WTC11 (cell line): ENCODE measurements at regions not wholly inside any gene's neighbourhood (a gene's known extent, or its start where the extent isn't known, plus 50 kb on each side); places are given as distances from the start of the nearest gene placed in this dataset.

Experiments
- ATAC-seq: fragments of 200-7000 bp; cut with Tn5 transposase; 2 replicates; pipeline ENCODE4 v1.10.0; 2021; ENCODE audit warnings: mild to moderate bottlenecking, moderate library complexity
- CTCF ChIA-PET: fragments of 300-600 bp; sonication (Branson Sonifier 250); formaldehyde crosslinking; loops from one replicate; lab custom pipeline; 2021; ENCODE audit warnings: antibody characterized with exemption; lab: Charles Lee
- POLR2A ChIA-PET: fragments of 350-600 bp; sonication (Branson Sonifier 250); formaldehyde crosslinking; loops from one replicate; lab custom pipeline; 2021; ENCODE audit warnings: antibody characterized with exemption; lab: Charles Lee
- DNase-seq: peaks from one replicate; pipeline ENCODE4 v3.0.0; 2021; ENCODE audit warnings: low spot score
- H3K27ac Mint-ChIP-seq: 2 replicates; pipeline ENCODE4 v1.8.0; 2021; ENCODE audit warnings: mixed read lengths
- H3K27me3 Mint-ChIP-seq: 2 replicates; pipeline ENCODE4 v1.8.0; 2021; ENCODE audit warnings: low read depth, mild to moderate bottlenecking, moderate library complexity, mixed read lengths
- H3K36me3 Mint-ChIP-seq: 2 replicates; pipeline ENCODE4 v1.8.0; 2021; ENCODE audit warnings: mixed read lengths
- H3K4me1 Mint-ChIP-seq: 2 replicates; pipeline ENCODE4 v1.8.0; 2022; ENCODE audit warnings: mixed read lengths
- H3K4me3 Mint-ChIP-seq: 2 replicates; pipeline ENCODE4 v1.8.0; 2021; ENCODE audit warnings: mild to moderate bottlenecking, moderate library complexity, mixed read lengths
- H3K9me3 Mint-ChIP-seq: 2 replicates; pipeline ENCODE4 v1.8.0; 2021; ENCODE audit warnings: mixed read lengths
- ATF6 ChIP-seq: sonication (generic); formaldehyde crosslinking; IDR thresholded peaks from 2 replicates; pipeline ENCODE4 v1.8.1; 2023; ENCODE audit warnings: mild to moderate bottlenecking, missing genetic modification reagents
- E2F1 ChIP-seq: sonication (generic); formaldehyde crosslinking; IDR thresholded peaks from 2 replicates; pipeline ENCODE4 v1.8.0; 2022; ENCODE audit warnings: mild to moderate bottlenecking, missing genetic modification reagents
- E2F5 ChIP-seq: sonication (generic); formaldehyde crosslinking; IDR thresholded peaks from 2 replicates; pipeline ENCODE4 v1.8.1; 2022; ENCODE audit warnings: mild to moderate bottlenecking, moderate library complexity, missing genetic modification reagents
- EMX1 ChIP-seq: fragments of 250-450 bp; sonication (Bioruptor Pico); IDR thresholded peaks from 2 replicates; pipeline ENCODE4 v1.8.0; 2021; ENCODE audit warnings: mild to moderate bottlenecking
- KAT7 ChIP-seq: sonication (generic); formaldehyde crosslinking; IDR thresholded peaks from 2 replicates; pipeline ENCODE4 v1.8.1; 2023; ENCODE audit warnings: missing genetic modification reagents, mild to moderate bottlenecking, borderline replicate concordance
- MXD4 ChIP-seq: fragments of 250-450 bp; sonication (Bioruptor Pico); IDR thresholded peaks from 2 replicates; pipeline ENCODE4 v1.8.0; 2021; ENCODE audit warnings: mild to moderate bottlenecking, moderate library complexity, borderline replicate concordance
- PREB ChIP-seq: sonication (generic); formaldehyde crosslinking; IDR thresholded peaks from 2 replicates; pipeline ENCODE4 v1.8.1; 2022; ENCODE audit warnings: mild to moderate bottlenecking, missing genetic modification reagents, moderate library complexity, borderline replicate concordance
- TCF7 ChIP-seq: sonication (generic); formaldehyde crosslinking; IDR thresholded peaks from 2 replicates; pipeline ENCODE4 v1.8.0; 2022; ENCODE audit warnings: mild to moderate bottlenecking, low read depth, missing genetic modification reagents, moderate library complexity
- TEAD4 ChIP-seq: sonication (generic); formaldehyde crosslinking; IDR thresholded peaks from 2 replicates; pipeline ENCODE4 v1.8.0; 2022; ENCODE audit warnings: mild to moderate bottlenecking, missing genetic modification reagents
- USF1 ChIP-seq: sonication (generic); formaldehyde crosslinking; IDR thresholded peaks from 2 replicates; pipeline ENCODE4 v1.8.0; 2022; ENCODE audit warnings: mild to moderate bottlenecking, missing genetic modification reagents
- ZNF121 ChIP-seq: sonication (generic); formaldehyde crosslinking; IDR thresholded peaks from 2 replicates; pipeline ENCODE4 v1.8.0; 2023; ENCODE audit warnings: missing genetic modification reagents
- ZNF263 ChIP-seq: sonication (generic); formaldehyde crosslinking; IDR thresholded peaks from 2 replicates; pipeline ENCODE4 v1.8.1; 2022; ENCODE audit warnings: low read depth, mild to moderate bottlenecking, moderate library complexity, missing genetic modification reagents
- ZNF512 ChIP-seq: sonication (generic); formaldehyde crosslinking; IDR thresholded peaks from 2 replicates; pipeline ENCODE4 v1.8.1; 2022; ENCODE audit warnings: missing genetic modification reagents, borderline replicate concordance
- ZNF532 ChIP-seq: fragments of 250-450 bp; sonication (Bioruptor Pico); IDR thresholded peaks from 2 replicates; pipeline ENCODE4 v1.9.0; 2021; ENCODE audit warnings: mild to moderate bottlenecking, borderline replicate concordance

GRCh38 chr10:125473143-125473793, 209.7 kb downstream of the TEX36 start:
- CTCF ChIA-PET, result interaction anchor here (1.6 kb wide), 1 partner anchor 25 kb away, joined by 5 read pairs; no protein-coding TSS in a partner anchor
- no peaks in the 10 kb centered on the region for H3K27me3 Mint-ChIP-seq
- ATAC-seq, result no peak

GRCh38 chr10:125472010-125472607, 210.9 kb downstream of the TEX36 start:
- H3K27ac Mint-ChIP-seq, result no peak overlapping the region
- CTCF ChIA-PET, result no interaction called here
- no peaks in the 10 kb centered on the region for H3K36me3 Mint-ChIP-seq
- ATAC-seq, result no peak
- no peak for DNase-seq
- H3K4me1 Mint-ChIP-seq, result no peaks in the 10 kb centered on the region
- no peaks in the 10 kb centered on the region for H3K9me3 Mint-ChIP-seq
- no peaks in the 10 kb centered on the region for H3K27me3 Mint-ChIP-seq
- POLR2A ChIA-PET, result no interaction called here
- H3K4me3 Mint-ChIP-seq, result no peak overlapping the region
- TF ChIP-seq TEAD4 (CRISPR knock-in tag), result no peak
- no peak for TF ChIP-seq PREB (CRISPR knock-in tag)
- no peak for TF ChIP-seq ZNF532 (CRISPR knock-in tag)
- TF ChIP-seq ZNF263 (CRISPR knock-in tag), result no peak
- no peak for TF ChIP-seq KAT7 (CRISPR knock-in tag)
- no peak for TF ChIP-seq MXD4 (CRISPR knock-in tag)
- TF ChIP-seq E2F5 (CRISPR knock-in tag), result no peak
- TF ChIP-seq EMX1 (CRISPR knock-in tag), result no peak
- no peak for TF ChIP-seq ZNF121 (CRISPR knock-in tag)
- no peak for TF ChIP-seq USF1 (CRISPR knock-in tag)

More at GRCh38 chr10:125473143-125473793, 209.7 kb downstream of the TEX36 start:
- H3K9me3 Mint-ChIP-seq, result no peaks in the 10 kb centered on the region
- no peak overlapping the region for H3K4me3 Mint-ChIP-seq
- no peak overlapping the region for H3K27ac Mint-ChIP-seq
- no peak for DNase-seq
- POLR2A ChIA-PET, result no interaction called here
- H3K36me3 Mint-ChIP-seq, result no peaks in the 10 kb centered on the region
- TF ChIP-seq ZNF512, result no peak
- TF ChIP-seq E2F1 (CRISPR knock-in tag), result no peak
- TF ChIP-seq ATF6 (CRISPR knock-in tag), result no peak
- no peak for TF ChIP-seq EMX1 (CRISPR knock-in tag)
- TF ChIP-seq TCF7 (CRISPR knock-in tag), result no peak
- no peaks in the 10 kb centered on the region for H3K4me1 Mint-ChIP-seq
